ENCODE measurements at regions not wholly inside any gene's neighbourhood (a gene's known extent, or its start where the extent isn't known, plus 50 kb on each side); places are given as distances from the start of the nearest gene placed in this dataset.

- TF ChIP-seq CTCF (IDR thresholded peaks at IDR 0.05): no peak
- no peak for TF ChIP-seq POLR2A (IDR thresholded peaks at IDR 0.05)
Measured at GRCh38 chr6:7045746-7046145, 62.0 kb upstream of the RREB1 start.

Measured in esophagus squamous epithelium (tissue), 4 donors.